ENCODE measurements at regions not wholly inside any gene's neighbourhood (a gene's known extent, or its start where the extent isn't known, plus 50 kb on each side); places are given as distances from the start of the nearest gene placed in this dataset.

DNA sequence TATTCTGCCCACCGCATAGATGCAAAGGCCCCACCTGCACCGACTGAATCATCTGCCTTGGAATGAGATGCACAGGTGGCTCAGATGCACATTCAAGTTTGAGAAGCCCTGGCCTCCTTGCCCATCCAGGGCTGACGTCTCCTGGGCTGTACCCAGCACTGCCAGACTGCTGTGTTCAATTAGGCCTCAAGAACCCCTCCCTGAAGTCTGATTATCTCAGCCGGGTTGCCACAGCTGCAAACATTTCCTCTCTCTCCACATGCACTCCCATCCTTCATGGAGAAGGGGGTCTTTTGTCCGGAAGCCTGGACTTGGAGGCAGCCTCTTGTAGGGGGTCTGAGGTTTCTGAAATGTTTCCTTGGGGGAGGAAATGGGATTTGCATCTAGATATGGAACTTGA, 459.4 kb upstream of the PROK2 start:
- no peak for TF ChIP-seq POLR2A (IDR thresholded peaks at IDR 0.05; ENCODE audit: extremely low read depth, insufficient read length)
- TF ChIP-seq, protein P1, sequence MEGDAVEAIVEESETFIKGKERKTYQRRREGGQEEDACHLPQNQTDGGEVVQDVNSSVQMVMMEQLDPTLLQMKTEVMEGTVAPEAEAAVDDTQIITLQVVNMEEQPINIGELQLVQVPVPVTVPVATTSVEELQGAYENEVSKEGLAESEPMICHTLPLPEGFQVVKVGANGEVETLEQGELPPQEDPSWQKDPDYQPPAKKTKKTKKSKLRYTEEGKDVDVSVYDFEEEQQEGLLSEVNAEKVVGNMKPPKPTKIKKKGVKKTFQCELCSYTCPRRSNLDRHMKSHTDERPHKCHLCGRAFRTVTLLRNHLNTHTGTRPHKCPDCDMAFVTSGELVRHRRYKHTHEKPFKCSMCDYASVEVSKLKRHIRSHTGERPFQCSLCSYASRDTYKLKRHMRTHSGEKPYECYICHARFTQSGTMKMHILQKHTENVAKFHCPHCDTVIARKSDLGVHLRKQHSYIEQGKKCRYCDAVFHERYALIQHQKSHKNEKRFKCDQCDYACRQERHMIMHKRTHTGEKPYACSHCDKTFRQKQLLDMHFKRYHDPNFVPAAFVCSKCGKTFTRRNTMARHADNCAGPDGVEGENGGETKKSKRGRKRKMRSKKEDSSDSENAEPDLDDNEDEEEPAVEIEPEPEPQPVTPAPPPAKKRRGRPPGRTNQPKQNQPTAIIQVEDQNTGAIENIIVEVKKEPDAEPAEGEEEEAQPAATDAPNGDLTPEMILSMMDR (IDR thresholded peaks at IDR 0.05; ENCODE audit: low read depth, low read length), result no peak
- TF ChIP-seq, protein P2, sequence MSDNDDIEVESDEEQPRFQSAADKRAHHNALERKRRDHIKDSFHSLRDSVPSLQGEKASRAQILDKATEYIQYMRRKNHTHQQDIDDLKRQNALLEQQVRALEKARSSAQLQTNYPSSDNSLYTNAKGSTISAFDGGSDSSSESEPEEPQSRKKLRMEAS (IDR thresholded peaks at IDR 0.05; ENCODE audit: low read depth, low read length), result no peak
